IMR-90 (cell line): ENCODE measurements at regions not wholly inside any gene's neighbourhood (a gene's known extent, or its start where the extent isn't known, plus 50 kb on each side); places are given as distances from the start of the nearest gene placed in this dataset.

Experiments used
- ATAC-seq: fragments of 200-7000 bp; cut with Tn5 transposase; 2 replicates; pipeline ENCODE4 v1.9.1; 2020; ENCODE audit warnings: low read depth, mild to moderate bottlenecking, moderate library complexity
- BruUV-seq: library from RNA; stranded (reverse); fragments of 400-500 nt; replicated peaks from 2 replicates; lab custom pipeline; 2021; lab: Mats Ljungman, UMichigan
- CTCF ChIA-PET: fragments of 300-600 bp; formaldehyde crosslinking; extraction: SDS; loops from one replicate; lab custom pipeline; 2021; ENCODE audit warnings: antibody characterized with exemption; lab: Yijun Ruan, JAX
- POLR2A ChIA-PET: fragments of 300-600 bp; sonication (Branson Sonifier 250); formaldehyde crosslinking; loops from one replicate; lab custom pipeline; 2022; ENCODE audit warnings: antibody characterized with exemption; ENCODE audit not compliant: unreplicated experiment; lab: Charles Lee
- DNase-seq: peaks from one replicate; pipeline ENCODE4 v3.0.0; 2013
- H2AFZ ChIP-seq: replicated peaks from 2 replicates; pipeline ENCODE3; 2013; ENCODE audit warnings: low read length, mild to moderate bottlenecking; ENCODE audit not compliant: poor library complexity
- H2AK5ac ChIP-seq: 2 replicates; pipeline ENCODE4 v1.6.1; 2013; ENCODE audit warnings: low read depth, low read length, inconsistent platforms
- H2AK9ac ChIP-seq: replicated peaks from 2 replicates; pipeline ENCODE3; 2013; ENCODE audit warnings: mild to moderate bottlenecking, low read depth, low read length, moderate library complexity; ENCODE audit not compliant: poor library complexity
- H2BK120ac ChIP-seq: 2 replicates; pipeline ENCODE4 v1.6.1; 2013; ENCODE audit warnings: low read depth, low read length, inconsistent platforms
- H2BK15ac ChIP-seq: 3 replicates; pipeline ENCODE4 v1.6.1; 2013; ENCODE audit warnings: low read depth, low read length, inconsistent platforms
- H2BK20ac ChIP-seq: 2 replicates; pipeline ENCODE4 v1.6.1; 2013; ENCODE audit warnings: low read depth, mild to moderate bottlenecking, inconsistent platforms, low read length, moderate library complexity
- H2BK5ac ChIP-seq: 2 replicates; pipeline ENCODE4 v1.6.1; 2013; ENCODE audit warnings: mild to moderate bottlenecking, low read depth, low read length, inconsistent platforms; ENCODE audit not compliant: poor library complexity, severe bottlenecking
- H3K14ac ChIP-seq: replicated peaks from 2 replicates; pipeline ENCODE4 v1.6.1; 2013; ENCODE audit warnings: low read depth, low read length, inconsistent platforms
- H3K18ac ChIP-seq: 2 replicates; pipeline ENCODE4 v1.6.1; 2013; ENCODE audit warnings: low read depth, low read length, control low read depth
- H3K23ac ChIP-seq: 2 replicates; pipeline ENCODE4 v1.6.1; 2013; ENCODE audit warnings: low read depth, low read length, inconsistent platforms
- H3K27ac ChIP-seq: 2 replicates; pipeline ENCODE4 v1.5.1; 2013; ENCODE audit warnings: mild to moderate bottlenecking, control low read depth, low read length; ENCODE audit not compliant: insufficient read depth
- H3K27me3 ChIP-seq: 2 replicates; pipeline ENCODE4 v1.6.1; 2013; ENCODE audit warnings: low read length; ENCODE audit not compliant: control insufficient read depth, insufficient read depth
- H3K36me3 ChIP-seq: 2 replicates; pipeline ENCODE4 v1.6.1; 2013; ENCODE audit warnings: low read length, mixed read lengths; ENCODE audit not compliant: control insufficient read depth, insufficient read depth
- H3K4ac ChIP-seq: 2 replicates; pipeline ENCODE4 v1.6.1; 2013; ENCODE audit warnings: low read depth, low read length, inconsistent platforms
- H3K4me1 ChIP-seq: 2 replicates; pipeline ENCODE4 v1.6.1; 2013; ENCODE audit warnings: low read length, mixed read lengths; ENCODE audit not compliant: control insufficient read depth, insufficient read depth
- H3K4me2 ChIP-seq: 2 replicates; pipeline ENCODE4 v1.6.1; 2013; ENCODE audit warnings: low read depth, mild to moderate bottlenecking, control low read depth, low read length, moderate library complexity
- H3K4me3 ChIP-seq: 2 replicates; pipeline ENCODE4 v1.5.1; 2013; ENCODE audit warnings: low read depth, mild to moderate bottlenecking, control low read depth, low read length, moderate library complexity; ENCODE audit not compliant: insufficient read depth
- H3K56ac ChIP-seq: 2 replicates; pipeline ENCODE4 v1.6.1; 2013; ENCODE audit warnings: low read length, inconsistent platforms; ENCODE audit not compliant: insufficient read depth; ENCODE audit errors: extremely low read depth
- H3K79me1 ChIP-seq, 2 experiments: 2 replicates each; pipeline ENCODE4 v1.6.1; 2013; ENCODE audit warnings: low read length in 2 of 2, inconsistent platforms in 1 of 2, low read depth in 1 of 2
- H3K9ac ChIP-seq: 2 replicates; pipeline ENCODE4 v1.6.1; 2013; ENCODE audit warnings: low read depth, low read length, control low read depth
- H3K9me1 ChIP-seq: 2 replicates; pipeline ENCODE4 v1.6.1; 2013; ENCODE audit warnings: low read length, inconsistent platforms; ENCODE audit not compliant: insufficient read depth
- H3K9me3 ChIP-seq: 2 replicates; pipeline ENCODE4 v1.6.1; 2013; ENCODE audit warnings: low read length; ENCODE audit not compliant: control insufficient read depth, insufficient read depth
- H4K20me1 ChIP-seq: 2 replicates; pipeline ENCODE4 v1.6.1; 2013; ENCODE audit warnings: low read length, inconsistent platforms; ENCODE audit not compliant: insufficient read depth
- H4K5ac ChIP-seq: 2 replicates; pipeline ENCODE4 v1.6.1; 2013; ENCODE audit warnings: mild to moderate bottlenecking, low read depth, low read length, control low read depth
- H4K8ac ChIP-seq, 2 experiments: 2 replicates each; pipeline ENCODE4 v1.6.1; 2013; ENCODE audit warnings: low read depth in 2 of 2, low read length in 2 of 2, control low read depth in 1 of 2, inconsistent platforms in 1 of 2
- H4K91ac ChIP-seq: 2 replicates; pipeline ENCODE4 v1.6.1; 2013; ENCODE audit warnings: low read depth, low read length, inconsistent platforms; ENCODE audit not compliant: insufficient read depth
- BHLHE40 ChIP-seq: fragments of 150-350 bp; IDR thresholded peaks from 2 replicates; pipeline ENCODE4 v1.6.1; 2016; ENCODE audit warnings: mild to moderate bottlenecking, low read depth, low read length
- CHD1 ChIP-seq: IDR thresholded peaks from 2 replicates; pipeline ENCODE4 v1.6.1; 2012; ENCODE audit warnings: low read depth, low read length, improper control_type of control experiment
- ELK1 ChIP-seq: fragments of 150-350 bp; IDR thresholded peaks from 2 replicates; pipeline ENCODE4 v1.6.1; 2016; ENCODE audit warnings: low read depth, mild to moderate bottlenecking, low read length, moderate library complexity, borderline replicate concordance
- MAFK ChIP-seq: IDR thresholded peaks from 2 replicates; pipeline ENCODE4 v1.6.1; 2012; ENCODE audit warnings: low read depth, low read length, improper control_type of control experiment
- MXI1 ChIP-seq: IDR thresholded peaks from 2 replicates; pipeline ENCODE4 v1.6.1; 2012; ENCODE audit warnings: low read depth, mild to moderate bottlenecking, low read length, moderate library complexity, borderline replicate concordance
- RAD21 ChIP-seq: IDR thresholded peaks from 2 replicates; pipeline ENCODE4 v1.6.1; 2012; ENCODE audit warnings: low read length, improper control_type of control experiment
- RCOR1 ChIP-seq: IDR thresholded peaks from 2 replicates; pipeline ENCODE4 v1.6.1; 2012; ENCODE audit warnings: mild to moderate bottlenecking, low read length, improper control_type of control experiment; ENCODE audit not compliant: insufficient replicate concordance
- RFX5 ChIP-seq: IDR thresholded peaks from 2 replicates; pipeline ENCODE4 v1.8.0; 2012; ENCODE audit warnings: low read depth, mild to moderate bottlenecking, low read length, moderate library complexity
- WGBS, 2 experiments: methylation state at CpG; one replicate each; pipeline versions ENCODE4 v1.1.5 to v1.1.7; 2013; ENCODE audit warnings: missing lambda C conversion rate in 2 of 2; ENCODE audit not compliant: insufficient read length in 1 of 2; ENCODE audit errors: extremely low coverage in 2 of 2; 5-methylcytosine and 5-hydroxymethylcytosine counted together
- dilution Hi-C: fragments of 300-500 bp; cut with HindIII; formaldehyde crosslinking; loops from one replicate; pipeline ENCODE4 v1.14.3; 2018; ENCODE audit warnings: low sequenced_read_pairs; ENCODE audit not compliant: unreplicated experiment
- in situ Hi-C: fragments of 300-500 bp; cut with MboI; formaldehyde crosslinking; loops from 3 replicates; pipeline ENCODE4 v1.14.3; 2019; ENCODE audit warnings: low sequenced_read_pairs, inconsistent platforms, mixed read lengths
- intact Hi-C: fragments of 100-400 bp; cut with micrococcal nuclease; formaldehyde crosslinking; loops from 2 replicates; pipeline ENCODE4 v1.10.0; 2022
- TF ChIP-seq, protein P1 (sequence below): conservative IDR thresholded peaks from 2 replicates; pipeline ENCODE4 v1.5.1; 2012; ENCODE audit warnings: mild to moderate bottlenecking, low read depth, low read length, improper control_type of control experiment

- no peak overlapping the region for H3K14ac ChIP-seq
- H4K20me1 ChIP-seq = no peaks in the 10 kb centered on the region
- no peak overlapping the region for H3K56ac ChIP-seq
- no peak overlapping the region for H3K9ac ChIP-seq
- peaks cover 32% of the 10 kb centered on the region for H3K27me3 ChIP-seq
- H2BK120ac ChIP-seq = no peak overlapping the region
- no peak for ATAC-seq
- ChIA-PET CTCF (no interaction called here), POLR2A (no interaction called here)
- H4K91ac ChIP-seq = no peak overlapping the region
- H3K23ac ChIP-seq = no peak overlapping the region
- in situ Hi-C loops = no loop called here
- no CpG with 5 or more reads among the region's 2 CpGs for whole genome bisulfite sequencing, 2 experiments
- TF ChIP-seq ELK1 (no peak), CHD1 (no peak), BHLHE40 (no peak), RFX5 (no peak), RCOR1 (no peak), MXI1 (no peak), RAD21 (no peak), MAFK (no peak)
- TF ChIP-seq, protein P1, sequence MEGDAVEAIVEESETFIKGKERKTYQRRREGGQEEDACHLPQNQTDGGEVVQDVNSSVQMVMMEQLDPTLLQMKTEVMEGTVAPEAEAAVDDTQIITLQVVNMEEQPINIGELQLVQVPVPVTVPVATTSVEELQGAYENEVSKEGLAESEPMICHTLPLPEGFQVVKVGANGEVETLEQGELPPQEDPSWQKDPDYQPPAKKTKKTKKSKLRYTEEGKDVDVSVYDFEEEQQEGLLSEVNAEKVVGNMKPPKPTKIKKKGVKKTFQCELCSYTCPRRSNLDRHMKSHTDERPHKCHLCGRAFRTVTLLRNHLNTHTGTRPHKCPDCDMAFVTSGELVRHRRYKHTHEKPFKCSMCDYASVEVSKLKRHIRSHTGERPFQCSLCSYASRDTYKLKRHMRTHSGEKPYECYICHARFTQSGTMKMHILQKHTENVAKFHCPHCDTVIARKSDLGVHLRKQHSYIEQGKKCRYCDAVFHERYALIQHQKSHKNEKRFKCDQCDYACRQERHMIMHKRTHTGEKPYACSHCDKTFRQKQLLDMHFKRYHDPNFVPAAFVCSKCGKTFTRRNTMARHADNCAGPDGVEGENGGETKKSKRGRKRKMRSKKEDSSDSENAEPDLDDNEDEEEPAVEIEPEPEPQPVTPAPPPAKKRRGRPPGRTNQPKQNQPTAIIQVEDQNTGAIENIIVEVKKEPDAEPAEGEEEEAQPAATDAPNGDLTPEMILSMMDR = no peak
- no peak overlapping the region for H4K8ac ChIP-seq
- peaks cover 2% of the 10 kb centered on the region; the same call in 1 of the 2 replicates for H3K4me1 ChIP-seq
- dilution Hi-C loops = no loop called here
- H3K4ac ChIP-seq = no peak overlapping the region
- no peak overlapping the region for H2AK9ac ChIP-seq
- H3K27ac ChIP-seq = no peak overlapping the region
- H3K9me3 ChIP-seq = no peaks in the 10 kb centered on the region
- no peaks in the 10 kb centered on the region for H3K36me3 ChIP-seq
- no peaks in the 10 kb centered on the region for H3K79me1 ChIP-seq
- no peak overlapping the region for H2AK5ac ChIP-seq
- no peak overlapping the region for H3K4me3 ChIP-seq
- H3K4me2 ChIP-seq = no peak overlapping the region
- no TSS peak for BruUV-seq
- no peak overlapping the region for H2BK15ac ChIP-seq
- no peak for DNase-seq
- intact Hi-C loops = no loop called here
- H2BK5ac ChIP-seq = no peak overlapping the region
- H3K9me1 ChIP-seq = no peaks in the 10 kb centered on the region
- no peak overlapping the region for H2AFZ ChIP-seq
- H2BK20ac ChIP-seq = no peak overlapping the region
- H3K18ac ChIP-seq = no peak overlapping the region
- no peak overlapping the region for H4K5ac ChIP-seq
These were observed 69.7 kb upstream of the PRDM11 start for GRCh38 chr11:45076761-45077160.
